ENCODE measurements at regions not wholly inside any gene's neighbourhood (a gene's known extent, or its start where the extent isn't known, plus 50 kb on each side); places are given as distances from the start of the nearest gene placed in this dataset.

GRCh38 chr6:21745543-21746337, 152.2 kb downstream of the SOX4 start:
- H3K79me1 ChIP-seq (ENCODE audit: low read length): peaks cover 5% of the 10 kb centered on the region
- H3K4me3 ChIP-seq (ENCODE audit: low read length): no peak overlapping the region
- H3K23ac ChIP-seq (ENCODE audit: low read length): no peak overlapping the region
- H3K4me2 ChIP-seq (ENCODE audit: low read length): no peak overlapping the region
- H2BK15ac ChIP-seq (replicated peaks; ENCODE audit: low read depth): no peak overlapping the region
- no peak overlapping the region for H3K56ac ChIP-seq (ENCODE audit: low read length)
- no peak overlapping the region for H4K8ac ChIP-seq (ENCODE audit: low read depth, low read length)
- no CpG with 5 or more reads among the region's 11 CpGs for WGBS (ENCODE audit: extremely low coverage, insufficient coverage, low lambda C conversion rate)
- H3K4me1 ChIP-seq (ENCODE audit: control insufficient read depth, low read depth, low read length): peaks cover 9% of the 10 kb centered on the region
- H2BK120ac ChIP-seq (ENCODE audit: low read depth, low read length): no peak overlapping the region
- peak; percentile 76 for DNase-seq
- no peaks in the 10 kb centered on the region for H3K36me3 ChIP-seq (ENCODE audit: control insufficient read depth, insufficient read depth, low read length)
- no peaks in the 10 kb centered on the region for H3K27me3 ChIP-seq (ENCODE audit: insufficient read depth, low read length, poor library complexity)
- no peak overlapping the region for H3K4ac ChIP-seq (ENCODE audit: low read depth, low read length)
- no peak overlapping the region for H4K5ac ChIP-seq (ENCODE audit: low read length)
- no peak overlapping the region for H2AK5ac ChIP-seq (ENCODE audit: low read length)
- H3K18ac ChIP-seq (ENCODE audit: low read length): no peak overlapping the region
- no peak overlapping the region for H2BK5ac ChIP-seq (ENCODE audit: low read length)
- no peak overlapping the region for H3K9ac ChIP-seq (ENCODE audit: low read length)
- no peak overlapping the region for H3K27ac ChIP-seq (ENCODE audit: low read depth, low read length)
- peaks cover 46% of the 10 kb centered on the region for H3K79me2 ChIP-seq (ENCODE audit: control insufficient read depth, insufficient read depth, low read length)

- 100% methylated on average over 1 of the region's 4 CpGs for WGBS (ENCODE audit: extremely low coverage, insufficient coverage, low lambda C conversion rate)
- no peak overlapping the region for H4K5ac ChIP-seq (ENCODE audit: low read length)
- H2BK5ac ChIP-seq (ENCODE audit: low read length): no peak overlapping the region
- DNase-seq: no peak
- no peak overlapping the region for H2BK15ac ChIP-seq (replicated peaks; ENCODE audit: low read depth)
- no peak overlapping the region for H3K23ac ChIP-seq (ENCODE audit: low read length)
- peaks cover 8% of the 10 kb centered on the region for H3K79me1 ChIP-seq (ENCODE audit: low read length)
- peaks cover 11% of the 10 kb centered on the region for H3K4me1 ChIP-seq (ENCODE audit: control insufficient read depth, low read depth, low read length)
- H3K79me2 ChIP-seq (ENCODE audit: control insufficient read depth, insufficient read depth, low read length): peaks cover 57% of the 10 kb centered on the region
- no peaks in the 10 kb centered on the region for H3K36me3 ChIP-seq (ENCODE audit: control insufficient read depth, insufficient read depth, low read length)
- no peak overlapping the region for H2AK5ac ChIP-seq (ENCODE audit: low read length)
- no peak overlapping the region for H3K4ac ChIP-seq (ENCODE audit: low read depth, low read length)
- no peak overlapping the region for H3K9ac ChIP-seq (ENCODE audit: low read length)
- no peak overlapping the region for H3K4me2 ChIP-seq (ENCODE audit: low read length)
- H3K56ac ChIP-seq (ENCODE audit: low read length): peak overlapping the region; percentile 36
- no peaks in the 10 kb centered on the region for H3K27me3 ChIP-seq (ENCODE audit: insufficient read depth, low read length, poor library complexity)
- no peak overlapping the region for H2BK120ac ChIP-seq (ENCODE audit: low read depth, low read length)
- no peak overlapping the region for H3K27ac ChIP-seq (ENCODE audit: low read depth, low read length)
- H3K4me3 ChIP-seq (ENCODE audit: low read length): no peak overlapping the region
- no peak overlapping the region for H4K8ac ChIP-seq (ENCODE audit: low read depth, low read length)
- H3K18ac ChIP-seq (ENCODE audit: low read length): no peak overlapping the region
These were observed 153.9 kb downstream of the SOX4 start for GRCh38 chr6:21747441-21747840.

DNA sequence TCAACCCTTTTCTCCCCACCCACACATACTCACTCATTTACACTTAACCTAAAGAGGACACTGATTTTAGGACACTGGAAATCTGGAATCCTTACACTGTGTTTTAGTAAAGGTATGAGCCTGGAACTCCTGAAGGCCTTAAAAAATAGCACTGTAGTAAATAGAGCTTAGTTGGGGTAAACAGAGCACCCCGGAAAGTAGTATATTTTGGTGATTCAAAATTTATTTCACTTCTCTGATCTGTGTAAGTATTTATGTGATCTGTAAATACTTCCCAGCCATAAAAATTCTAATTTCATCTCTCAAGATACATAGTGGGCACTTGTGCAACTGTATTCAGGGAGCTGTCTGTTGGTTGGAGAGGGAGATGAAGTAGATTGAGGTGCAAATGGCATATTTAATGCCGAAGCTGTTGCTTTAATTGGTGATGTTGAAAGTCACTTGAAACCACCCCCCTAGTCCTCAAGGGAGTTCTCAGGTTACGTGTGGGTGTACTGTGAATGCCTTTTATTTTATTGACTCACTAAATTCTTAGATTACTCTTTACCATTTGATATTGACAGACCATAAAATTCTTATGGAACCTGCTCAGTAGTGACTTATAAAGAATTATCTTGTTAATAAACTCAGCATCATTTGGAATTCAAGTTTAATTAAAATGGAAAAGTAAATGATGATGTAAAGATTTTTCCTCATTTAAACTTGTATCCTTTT, 154.9 kb downstream of the SOX4 start:
- no CpG with 5 or more reads among the region's 3 CpGs for WGBS (ENCODE audit: extremely low coverage, insufficient coverage, low lambda C conversion rate)
- H3K4me1 ChIP-seq (ENCODE audit: control insufficient read depth, low read depth, low read length): peaks cover 12% of the 10 kb centered on the region

GRCh38 chr6:21749754-21750153, 156.2 kb downstream of the SOX4 start:
- no peak overlapping the region for H3K4me2 ChIP-seq (ENCODE audit: low read length)
- DNase-seq: peak; percentile 52
- no peak overlapping the region for H3K23ac ChIP-seq (ENCODE audit: low read length)
- H3K79me2 ChIP-seq (ENCODE audit: control insufficient read depth, insufficient read depth, low read length): peaks cover 59% of the 10 kb centered on the region
- no peak overlapping the region for H3K4me3 ChIP-seq (ENCODE audit: low read length)
- peaks cover 14% of the 10 kb centered on the region for H3K4me1 ChIP-seq (ENCODE audit: control insufficient read depth, low read depth, low read length)
- peak overlapping the region; percentile 84 for H3K18ac ChIP-seq (ENCODE audit: low read length)
- peak overlapping the region; percentile 10 for H3K9ac ChIP-seq (ENCODE audit: low read length)
- H3K4ac ChIP-seq (ENCODE audit: low read depth, low read length): no peak overlapping the region
- WGBS (ENCODE audit: extremely low coverage, insufficient coverage, low lambda C conversion rate): no CpG with 5 or more reads among the region's 2 CpGs
- no peaks in the 10 kb centered on the region for H3K27me3 ChIP-seq (ENCODE audit: insufficient read depth, low read length, poor library complexity)
- peaks cover 5% of the 10 kb centered on the region for H3K79me1 ChIP-seq (ENCODE audit: low read length)
- no peak overlapping the region for H2AK5ac ChIP-seq (ENCODE audit: low read length)
- no peak overlapping the region for H4K5ac ChIP-seq (ENCODE audit: low read length)
- peak overlapping the region; percentile 64 for H3K56ac ChIP-seq (ENCODE audit: low read length)
- H2BK15ac ChIP-seq (replicated peaks; ENCODE audit: low read depth): peak overlapping the region; percentile 92
- H2BK120ac ChIP-seq (ENCODE audit: low read depth, low read length): peak overlapping the region; percentile 82
- H4K8ac ChIP-seq (ENCODE audit: low read depth, low read length): peak overlapping the region; percentile 86
- H3K27ac ChIP-seq (ENCODE audit: low read depth, low read length): peak overlapping the region; percentile 51
- no peak overlapping the region for H2BK5ac ChIP-seq (ENCODE audit: low read length)
- H3K36me3 ChIP-seq (ENCODE audit: control insufficient read depth, insufficient read depth, low read length): no peaks in the 10 kb centered on the region

More for the DNA sequence above, 154.9 kb downstream of the SOX4 start:
- Histone ChIP-seq H3K4me2 (ENCODE audit: low read length) (no peak overlapping the region), H4K8ac (ENCODE audit: low read depth, low read length) (no peak overlapping the region), H3K4me3 (ENCODE audit: low read length) (no peak overlapping the region), H2BK120ac (ENCODE audit: low read depth, low read length) (no peak overlapping the region), H3K36me3 (ENCODE audit: control insufficient read depth, insufficient read depth, low read length) (no peaks in the 10 kb centered on the region), H4K5ac (ENCODE audit: low read length) (no peak overlapping the region), H3K23ac (ENCODE audit: low read length) (no peak overlapping the region), H2BK5ac (ENCODE audit: low read length) (no peak overlapping the region), H3K79me2 (ENCODE audit: control insufficient read depth, insufficient read depth, low read length) (peaks cover 59% of the 10 kb centered on the region), H3K4ac (ENCODE audit: low read depth, low read length) (no peak overlapping the region), H3K27me3 (ENCODE audit: insufficient read depth, low read length, poor library complexity) (no peaks in the 10 kb centered on the region), H3K18ac (ENCODE audit: low read length) (peak overlapping the region; percentile 40), H3K56ac (ENCODE audit: low read length) (peak overlapping the region; percentile 40), H2AK5ac (ENCODE audit: low read length) (no peak overlapping the region), H3K27ac (ENCODE audit: low read depth, low read length) (no peak overlapping the region), H2BK15ac (replicated peaks; ENCODE audit: low read depth) (no peak overlapping the region), H3K9ac (ENCODE audit: low read length) (peak overlapping the region; percentile 19), H3K79me1 (ENCODE audit: low read length) (peaks cover 5% of the 10 kb centered on the region)
- DNase-seq: peak; percentile 60

GRCh38 chr6:21750575-21750974, 157.0 kb downstream of the SOX4 start:
- Histone ChIP-seq H3K4me2 (ENCODE audit: low read length) (no peak overlapping the region), H3K79me1 (ENCODE audit: low read length) (peaks cover 5% of the 10 kb centered on the region), H4K8ac (ENCODE audit: low read depth, low read length) (no peak overlapping the region), H3K18ac (ENCODE audit: low read length) (no peak overlapping the region), H3K4me3 (ENCODE audit: low read length) (no peak overlapping the region), H3K4ac (ENCODE audit: low read depth, low read length) (no peak overlapping the region), H3K36me3 (ENCODE audit: control insufficient read depth, insufficient read depth, low read length) (no peaks in the 10 kb centered on the region), H2BK120ac (ENCODE audit: low read depth, low read length) (no peak overlapping the region), H3K27ac (ENCODE audit: low read depth, low read length) (no peak overlapping the region), H3K23ac (ENCODE audit: low read length) (no peak overlapping the region), H2BK15ac (replicated peaks; ENCODE audit: low read depth) (no peak overlapping the region), H2BK5ac (ENCODE audit: low read length) (no peak overlapping the region), H3K27me3 (ENCODE audit: insufficient read depth, low read length, poor library complexity) (no peaks in the 10 kb centered on the region), H3K9ac (ENCODE audit: low read length) (no peak overlapping the region), H3K79me2 (ENCODE audit: control insufficient read depth, insufficient read depth, low read length) (peaks cover 60% of the 10 kb centered on the region), H3K4me1 (ENCODE audit: control insufficient read depth, low read depth, low read length) (peaks cover 14% of the 10 kb centered on the region), H2AK5ac (ENCODE audit: low read length) (no peak overlapping the region), H4K5ac (ENCODE audit: low read length) (no peak overlapping the region), H3K56ac (ENCODE audit: low read length) (no peak overlapping the region)
- no peak for DNase-seq
- WGBS (ENCODE audit: extremely low coverage, insufficient coverage, low lambda C conversion rate): no CpG with 5 or more reads among the region's 1 CpG

Data from mesendoderm (in vitro differentiated cells).